ENCODE measurements at regions not wholly inside any gene's neighbourhood (a gene's known extent, or its start where the extent isn't known, plus 50 kb on each side); places are given as distances from the start of the nearest gene placed in this dataset.

GRCh38 chr17:27082023-27082774 lies 211.7 kb upstream of the WSB1 start:
- Histone ChIP-seq H3K4me3 (no peak overlapping the region), H3K4me1 (no peaks in the 10 kb centered on the region), H3K9me3 (no peaks in the 10 kb centered on the region), H3K27ac (no peak overlapping the region), H3K27me3 (no peaks in the 10 kb centered on the region), H3K36me3 (no peaks in the 10 kb centered on the region)
- DNase-seq (ENCODE audit: low spot score in 2 of 2), result no peak
- 79% methylated on average over 7 of the region's 7 CpGs for WGBS
- TF ChIP-seq POLR2AphosphoS5 (IDR thresholded peaks at IDR 0.05) (no peak), POLR2A (IDR thresholded peaks at IDR 0.05) (no peak), EP300 (IDR thresholded peaks at IDR 0.05) (no peak)
- TF ChIP-seq, protein P1, sequence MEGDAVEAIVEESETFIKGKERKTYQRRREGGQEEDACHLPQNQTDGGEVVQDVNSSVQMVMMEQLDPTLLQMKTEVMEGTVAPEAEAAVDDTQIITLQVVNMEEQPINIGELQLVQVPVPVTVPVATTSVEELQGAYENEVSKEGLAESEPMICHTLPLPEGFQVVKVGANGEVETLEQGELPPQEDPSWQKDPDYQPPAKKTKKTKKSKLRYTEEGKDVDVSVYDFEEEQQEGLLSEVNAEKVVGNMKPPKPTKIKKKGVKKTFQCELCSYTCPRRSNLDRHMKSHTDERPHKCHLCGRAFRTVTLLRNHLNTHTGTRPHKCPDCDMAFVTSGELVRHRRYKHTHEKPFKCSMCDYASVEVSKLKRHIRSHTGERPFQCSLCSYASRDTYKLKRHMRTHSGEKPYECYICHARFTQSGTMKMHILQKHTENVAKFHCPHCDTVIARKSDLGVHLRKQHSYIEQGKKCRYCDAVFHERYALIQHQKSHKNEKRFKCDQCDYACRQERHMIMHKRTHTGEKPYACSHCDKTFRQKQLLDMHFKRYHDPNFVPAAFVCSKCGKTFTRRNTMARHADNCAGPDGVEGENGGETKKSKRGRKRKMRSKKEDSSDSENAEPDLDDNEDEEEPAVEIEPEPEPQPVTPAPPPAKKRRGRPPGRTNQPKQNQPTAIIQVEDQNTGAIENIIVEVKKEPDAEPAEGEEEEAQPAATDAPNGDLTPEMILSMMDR (IDR thresholded peaks at IDR 0.05), result no peak

- Histone ChIP-seq H3K27me3 (no peaks in the 10 kb centered on the region), H3K4me3 (no peak overlapping the region), H3K4me1 (no peaks in the 10 kb centered on the region), H3K9me3 (no peaks in the 10 kb centered on the region), H3K27ac (no peak overlapping the region), H3K36me3 (no peaks in the 10 kb centered on the region)
- TF ChIP-seq, protein P1 (IDR thresholded peaks at IDR 0.05), result no peak
- TF ChIP-seq EP300 (IDR thresholded peaks at IDR 0.05), result no peak
- TF ChIP-seq POLR2A (IDR thresholded peaks at IDR 0.05), result no peak
- no peak for TF ChIP-seq POLR2AphosphoS5 (IDR thresholded peaks at IDR 0.05)
- 93% methylated on average over 6 of the region's 6 CpGs for WGBS
- DNase-seq (ENCODE audit: low spot score in 2 of 2), result no peak
These were observed 211.1 kb upstream of the WSB1 start for GRCh38 chr17:27082775-27083154.

- H3K4me3 ChIP-seq, result no peak overlapping the region
- no peaks in the 10 kb centered on the region for H3K36me3 ChIP-seq
- DNase-seq (ENCODE audit: low spot score in 2 of 2), result no peak
- H3K9me3 ChIP-seq, result no peaks in the 10 kb centered on the region
- no peaks in the 10 kb centered on the region for H3K4me1 ChIP-seq
- TF ChIP-seq EP300 (IDR thresholded peaks at IDR 0.05) (no peak), POLR2AphosphoS5 (IDR thresholded peaks at IDR 0.05) (no peak), POLR2A (IDR thresholded peaks at IDR 0.05) (no peak)
- TF ChIP-seq, protein P1 (IDR thresholded peaks at IDR 0.05), result no peak
- no peaks in the 10 kb centered on the region for H3K27me3 ChIP-seq
- H3K27ac ChIP-seq, result no peak overlapping the region
- WGBS, result 81% methylated on average over 22 of the region's 22 CpGs
These were observed 210.3 kb upstream of the WSB1 start for GRCh38 chr17:27083408-27084185.

DNA sequence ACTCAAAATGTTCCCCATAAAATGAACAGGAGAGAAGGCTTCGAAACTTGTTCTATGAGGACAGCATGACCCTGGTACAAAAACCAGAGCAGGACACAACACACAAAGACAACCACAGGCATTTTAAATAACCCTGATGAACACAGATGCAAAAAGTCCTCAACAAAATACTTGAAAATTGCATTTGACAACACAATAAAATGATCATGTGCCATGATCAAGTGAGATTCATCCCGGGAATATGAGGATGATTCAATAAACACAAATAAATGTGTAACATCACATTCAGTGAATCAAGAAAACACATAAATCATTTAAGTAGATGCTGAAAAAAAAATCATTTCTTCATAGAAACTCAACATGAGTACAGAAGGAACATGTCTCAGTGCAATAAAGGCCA lies 208.4 kb upstream of the WSB1 start:
- H3K27me3 ChIP-seq, result no peaks in the 10 kb centered on the region
- no peak for TF ChIP-seq EP300 (IDR thresholded peaks at IDR 0.05)
- TF ChIP-seq POLR2A (IDR thresholded peaks at IDR 0.05), result no peak
- TF ChIP-seq, protein P1 (IDR thresholded peaks at IDR 0.05), result no peak
- no peaks in the 10 kb centered on the region for H3K36me3 ChIP-seq
- no peak for DNase-seq (ENCODE audit: low spot score in 2 of 2)
- no peak overlapping the region for H3K27ac ChIP-seq
- WGBS, result 73% methylated on average over 2 of the region's 2 CpGs
- H3K4me1 ChIP-seq, result no peaks in the 10 kb centered on the region
- no peaks in the 10 kb centered on the region for H3K9me3 ChIP-seq
- H3K4me3 ChIP-seq, result no peak overlapping the region

- no peak overlapping the region for H3K4me3 ChIP-seq
- H3K27ac ChIP-seq, result no peak overlapping the region
- no peaks in the 10 kb centered on the region for H3K27me3 ChIP-seq
- WGBS, result 75% methylated on average over 4 of the region's 4 CpGs
- H3K36me3 ChIP-seq, result no peaks in the 10 kb centered on the region
- H3K4me1 ChIP-seq, result no peaks in the 10 kb centered on the region
- no peaks in the 10 kb centered on the region for H3K9me3 ChIP-seq
- no peak for DNase-seq (ENCODE audit: low spot score in 2 of 2)
- TF ChIP-seq POLR2AphosphoS5 (IDR thresholded peaks at IDR 0.05) (no peak), EP300 (IDR thresholded peaks at IDR 0.05) (no peak), POLR2A (IDR thresholded peaks at IDR 0.05) (no peak)
- TF ChIP-seq, protein P1 (IDR thresholded peaks at IDR 0.05), result no peak
These were observed 207.4 kb upstream of the WSB1 start for GRCh38 chr17:27086526-27086925.
